ENCODE measurements at regions not wholly inside any gene's neighbourhood (a gene's known extent, or its start where the extent isn't known, plus 50 kb on each side); places are given as distances from the start of the nearest gene placed in this dataset.

GRCh38 chr4:160846121-160846520 lies 1317.7 kb downstream of the FSTL5 start:
- FAIRE-seq (no peak), ATAC-seq (no peak), DNase-seq (ENCODE audit: low spot score) (no peak)
- intact Hi-C loops (cut with micrococcal nuclease; ENCODE audit: unreplicated experiment) = no loop called here
- POLR2A ChIA-PET = no interaction called here
- no peaks in the 10 kb centered on the region for H3K4me1 ChIP-seq (ENCODE audit: insufficient read depth, low read length)
- H3K27me3 ChIP-seq (ENCODE audit: control insufficient read depth in 1 of 2, insufficient read depth in 2 of 2, low read length in 2 of 2) = no peaks in the 10 kb centered on the region
- no peaks in the 10 kb centered on the region for H3K36me3 ChIP-seq (replicated peaks in 1 of 2; ENCODE audit: control insufficient read depth in 1 of 2, insufficient read depth in 2 of 2, low read length in 2 of 2)
- H2AFZ ChIP-seq (ENCODE audit: low read length) = no peak overlapping the region
- H3K4me3 ChIP-seq (replicated peaks in 1 of 3; ENCODE audit: insufficient read depth in 1 of 3, low read depth in 2 of 3, low read length in 3 of 3) = no peak overlapping the region
- no peak overlapping the region for H3K9ac ChIP-seq (ENCODE audit: insufficient read depth, low read depth, low read length)
- H4K20me1 ChIP-seq (ENCODE audit: insufficient read depth, low read length) = no peaks in the 10 kb centered on the region
- H3K4me2 ChIP-seq (ENCODE audit: low read depth, low read length) = no peak overlapping the region
- no TSS peak for BruUV-seq (replicated peaks)
- H3K9me3 ChIP-seq (ENCODE audit: low read length) = no peaks in the 10 kb centered on the region
- in situ Hi-C loops (cut with HindIII; ENCODE audit: extremely low pct_ligation_motif_present, low pct_unique_long_range_greater_than_20kb) = no loop called here
- H3K27ac ChIP-seq (ENCODE audit: extremely low read length, insufficient read depth, low read length) = no peak overlapping the region
- 49% methylated on average over 2 of the region's 2 CpGs for WGBS (ENCODE audit: low lambda C conversion rate)
- no peak for TF ChIP-seq FOXA3 (CRISPR knock-in tag; IDR thresholded peaks at IDR 0.05)
- no peak for TF ChIP-seq ONECUT2 (CRISPR knock-in tag; IDR thresholded peaks at IDR 0.05)
- CTCF ChIA-PET (ENCODE audit: low intra/inter-chr PET ratio, low total read pairs) = no interaction called here
- H3K79me2 ChIP-seq (ENCODE audit: insufficient read depth, low read length) = no peaks in the 10 kb centered on the region

GRCh38 chr4:160847228-160847627 lies 1316.6 kb downstream of the FSTL5 start:
- CTCF ChIA-PET (ENCODE audit: low intra/inter-chr PET ratio, low total read pairs) = no interaction called here
- ATAC-seq = no peak
- no peak overlapping the region for H3K4me2 ChIP-seq (ENCODE audit: low read depth, low read length)
- no peaks in the 10 kb centered on the region for H3K79me2 ChIP-seq (ENCODE audit: insufficient read depth, low read length)
- 0% methylated on average over 1 of the region's 1 CpG for WGBS (ENCODE audit: low lambda C conversion rate)
- H3K4me3 ChIP-seq (replicated peaks in 1 of 3; ENCODE audit: insufficient read depth in 1 of 3, low read depth in 2 of 3, low read length in 3 of 3) = no peak overlapping the region
- H3K4me1 ChIP-seq (ENCODE audit: insufficient read depth, low read length) = no peaks in the 10 kb centered on the region
- TF ChIP-seq RAD21 (CRISPR knock-in tag; IDR thresholded peaks at IDR 0.05) (no peak), ZBTB7B (CRISPR knock-in tag; IDR thresholded peaks at IDR 0.05) (no peak), REL (CRISPR knock-in tag; conservative IDR thresholded peaks at IDR 0.05) (no peak), HNF1A (IDR thresholded peaks at IDR 0.05; ENCODE audit: low read depth) (no peak), HNF1A (CRISPR knock-in tag; IDR thresholded peaks at IDR 0.05; ENCODE audit: borderline replicate concordance) (no peak), SALL1 (CRISPR knock-in tag; IDR thresholded peaks at IDR 0.05) (no peak), ATF7-NPFF (CRISPR knock-in tag; IDR thresholded peaks at IDR 0.05; ENCODE audit: low read depth) (no peak), NFIC (IDR thresholded peaks at IDR 0.05; ENCODE audit: low read length) (no peak), SETDB1 (CRISPR knock-in tag; IDR thresholded peaks at IDR 0.05; ENCODE audit: borderline replicate concordance) (no peak), STAG1 (CRISPR knock-in tag; IDR thresholded peaks at IDR 0.05) (no peak), POLR2G (IDR thresholded peaks at IDR 0.05; ENCODE audit: low read depth, low read length) (no peak), SIN3B (IDR thresholded peaks at IDR 0.05; ENCODE audit: low read length) (no peak), RORA (CRISPR knock-in tag; IDR thresholded peaks at IDR 0.05) (no peak)
- no peaks in the 10 kb centered on the region for H4K20me1 ChIP-seq (ENCODE audit: insufficient read depth, low read length)
- H2AFZ ChIP-seq (ENCODE audit: low read length) = no peak overlapping the region
- no peaks in the 10 kb centered on the region for H3K27me3 ChIP-seq (ENCODE audit: control insufficient read depth in 1 of 2, insufficient read depth in 2 of 2, low read length in 2 of 2)
- POLR2A ChIA-PET = no interaction called here
- H3K36me3 ChIP-seq (replicated peaks in 1 of 2; ENCODE audit: control insufficient read depth in 1 of 2, insufficient read depth in 2 of 2, low read length in 2 of 2) = no peaks in the 10 kb centered on the region
- BruUV-seq (replicated peaks) = no TSS peak
- FAIRE-seq = no peak
- no peaks in the 10 kb centered on the region for H3K9me3 ChIP-seq (ENCODE audit: low read length)
- no peak overlapping the region for H3K9ac ChIP-seq (ENCODE audit: insufficient read depth, low read depth, low read length)
- intact Hi-C loops (cut with micrococcal nuclease; ENCODE audit: unreplicated experiment) = no loop called here
- in situ Hi-C loops (cut with HindIII; ENCODE audit: extremely low pct_ligation_motif_present, low pct_unique_long_range_greater_than_20kb) = no loop called here
- no peak overlapping the region for H3K27ac ChIP-seq (ENCODE audit: extremely low read length, insufficient read depth, low read length)
- no peak for DNase-seq (ENCODE audit: low spot score)
